ENCODE measurements at regions not wholly inside any gene's neighbourhood (a gene's known extent, or its start where the extent isn't known, plus 50 kb on each side); places are given as distances from the start of the nearest gene placed in this dataset.

GRCh38 chr11:114787126-114787525 lies 108.8 kb downstream of the NXPE2 start (continued):
- TF ChIP-seq RB1 (IDR thresholded peaks at IDR 0.05; ENCODE audit: borderline replicate concordance) (no peak), SREBF2 (IDR thresholded peaks at IDR 0.05; ENCODE audit: low read length) (no peak), MTA2 (IDR thresholded peaks at IDR 0.05; ENCODE audit: low read depth) (no peak), CREB1 (IDR thresholded peaks at IDR 0.05; ENCODE audit: low read depth) (no peak), RBBP5 (conservative IDR thresholded peaks at IDR 0.05) (no peak), ATF2 (IDR thresholded peaks at IDR 0.05; ENCODE audit: low read length) (no peak)

GRCh38 chr11:114790910-114791309 lies 112.6 kb downstream of the NXPE2 start:
- BruUV-seq (replicated peaks), result no TSS peak

More at GRCh38 chr11:114790910-114791309, 112.6 kb downstream of the NXPE2 start:
- no peak for TF ChIP-seq ATF2 (IDR thresholded peaks at IDR 0.05; ENCODE audit: low read length)
- TF ChIP-seq IRF5 (IDR thresholded peaks at IDR 0.05; ENCODE audit: borderline replicate concordance), result no peak
- no peak for TF ChIP-seq MYB (IDR thresholded peaks at IDR 0.05; ENCODE audit: borderline replicate concordance, low read depth, low read length)
- TF ChIP-seq HSF1 (IDR thresholded peaks at IDR 0.05; ENCODE audit: low read depth, low read length), result no peak
- TF ChIP-seq YBX1 (IDR thresholded peaks at IDR 0.05), result no peak
- no peak for TF ChIP-seq HDAC6 (IDR thresholded peaks at IDR 0.05; ENCODE audit: unreplicated experiment)
- no peak for TF ChIP-seq FOXM1 (IDR thresholded peaks at IDR 0.05; ENCODE audit: low read depth, low read length)
- TF ChIP-seq BRCA1 (IDR thresholded peaks at IDR 0.05; ENCODE audit: low read depth, low read length), result no peak
- TF ChIP-seq NR2C2 (IDR thresholded peaks at IDR 0.05; ENCODE audit: borderline replicate concordance, control insufficient read depth, insufficient read length, low read depth), result no peak
- TF ChIP-seq WRNIP1 (IDR thresholded peaks at IDR 0.05; ENCODE audit: borderline replicate concordance, low read depth, low read length), result no peak
- no peak for TF ChIP-seq TCF12 (IDR thresholded peaks at IDR 0.05; ENCODE audit: low read depth, low read length)
- CTCF ChIA-PET, result no interaction called here
- no peak overlapping the region for H2AFZ ChIP-seq (ENCODE audit: control insufficient read depth, low read depth, low read length)
- in situ Hi-C loops (cut with MboI) (no loop called here), intact Hi-C loops (cut with micrococcal nuclease; ENCODE audit: unreplicated experiment) (no loop called here)
- no peaks in the 10 kb centered on the region for H3K4me1 ChIP-seq (ENCODE audit: control insufficient read depth, insufficient read depth, low read length)
- H3K36me3 ChIP-seq (ENCODE audit: control insufficient read depth in 2 of 2, insufficient read depth in 2 of 2, low read length in 1 of 2), result no peaks in the 10 kb centered on the region
- no peak overlapping the region for H3K4me3 ChIP-seq
- no peak overlapping the region for H3K9ac ChIP-seq (ENCODE audit: control insufficient read depth, insufficient read depth, low read length)
- H3K4me2 ChIP-seq (ENCODE audit: control insufficient read depth, insufficient read depth), result no peak overlapping the region
- no peak for FAIRE-seq
- RAD21 ChIA-PET (ENCODE audit: unreplicated experiment), result no interaction called here
- SMC1A ChIA-PET (ENCODE audit: uncharacterized antibody, unreplicated experiment), result no interaction called here
- H3K79me2 ChIP-seq (ENCODE audit: control insufficient read depth, insufficient read depth, low read length), result no peaks in the 10 kb centered on the region
- H3K27me3 ChIP-seq (replicated peaks in 1 of 2; ENCODE audit: control insufficient read depth in 2 of 2, insufficient read depth in 2 of 2, low read length in 1 of 2), result no peaks in the 10 kb centered on the region; a peak in 1 of 4 replicates
- ATAC-seq, result no peak
- no peak overlapping the region for H3K27ac ChIP-seq (ENCODE audit: control insufficient read depth, insufficient read depth)
- 6% methylated on average over 2 of the region's 3 CpGs for WGBS (ENCODE audit: insufficient coverage, insufficient replicate concordance, low lambda C conversion rate, missing lambda C conversion rate)
- H3K9me3 ChIP-seq (replicated peaks; ENCODE audit: control insufficient read depth, insufficient read depth, low read length), result no peaks in the 10 kb centered on the region
- no peak for DNase-seq (ENCODE audit: low read depth, low spot score)
- no peaks in the 10 kb centered on the region for H4K20me1 ChIP-seq (ENCODE audit: control insufficient read depth, insufficient read depth)
- POLR2A ChIA-PET, result interaction anchor here (0.6 kb wide), 1 partner anchor 636 kb away, joined by 4 read pairs; no protein-coding TSS in a partner anchor

All from GM12878 (cell line).